HG03571 (cell line): ENCODE measurements at regions not wholly inside any gene's neighbourhood (a gene's known extent, or its start where the extent isn't known, plus 50 kb on each side); places are given as distances from the start of the nearest gene placed in this dataset.
A peak's percentile ranks its signal among the peaks of the same experiment; 100 is the strongest.

ENCODE experiments used
- ATAC-seq: cut with Tn5 transposase; IDR thresholded peaks from one replicate; pipeline ENCODE4 v1.9.1; 2021; ENCODE audit not compliant: unreplicated experiment

DNA sequence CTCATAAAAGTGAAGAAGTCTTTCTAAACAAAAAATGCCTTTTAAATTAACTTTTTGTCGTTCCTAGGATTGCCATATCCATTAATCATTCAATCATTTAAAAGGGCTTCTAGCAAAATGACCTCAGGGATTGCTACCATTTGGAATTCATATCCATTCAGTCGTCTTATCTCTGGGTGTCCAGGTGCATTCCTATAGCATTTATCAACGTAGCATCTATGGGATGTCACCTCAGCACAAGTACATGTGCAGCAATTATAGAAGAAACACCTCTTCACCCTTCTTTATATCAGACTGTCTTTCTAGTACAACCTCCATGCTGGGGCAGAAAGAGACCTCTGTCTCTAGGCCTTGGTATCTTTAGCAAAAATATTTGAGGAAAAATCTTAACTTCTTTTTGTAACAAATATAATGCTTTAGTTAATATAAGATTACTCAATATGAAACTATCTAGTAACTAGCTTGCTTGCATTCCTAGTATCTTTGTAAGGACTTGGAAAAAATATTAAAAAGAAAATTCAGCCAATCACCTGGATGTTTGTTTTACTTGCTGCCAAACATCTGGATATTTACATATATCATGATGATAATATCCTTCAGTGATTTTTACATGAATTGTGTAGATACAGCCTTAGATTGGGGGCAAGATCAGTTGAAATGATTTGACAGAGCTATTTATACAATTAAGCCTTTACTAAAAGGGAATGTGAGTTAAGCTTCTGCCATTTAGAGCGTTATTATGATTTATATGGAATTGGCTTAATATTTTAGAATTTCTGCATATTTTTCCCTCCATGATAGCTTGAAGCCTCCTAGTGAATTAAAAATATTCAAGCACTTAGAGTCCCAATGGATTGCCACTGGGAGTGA is 356.8 kb downstream of the HDGFL1 start:
- no peak for ATAC-seq

DNA sequence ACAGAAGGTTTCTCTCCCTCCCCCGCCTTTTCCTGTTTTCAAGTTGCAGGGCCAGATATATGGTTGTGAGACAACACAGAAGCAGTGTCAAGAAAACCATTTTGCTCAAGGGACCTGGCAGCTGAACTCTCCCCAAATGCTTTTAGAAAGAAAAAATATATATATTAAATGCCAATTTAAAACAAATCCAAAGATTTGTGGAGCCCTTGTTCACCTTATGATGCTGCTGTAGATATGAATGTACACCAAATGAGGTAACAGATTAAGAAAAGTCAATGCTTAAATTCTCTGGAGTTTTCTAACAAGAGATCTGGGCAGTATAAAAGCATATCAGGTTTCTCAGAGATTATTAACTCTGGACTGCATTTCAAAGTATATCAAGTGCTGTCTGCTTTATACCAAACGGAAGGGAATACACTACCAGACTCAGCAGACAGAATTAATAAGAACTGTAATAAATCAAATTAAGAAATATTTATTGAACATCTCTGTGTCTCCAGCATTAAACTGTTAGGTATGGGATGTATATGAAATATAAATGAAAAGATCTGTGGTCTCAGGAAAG is 357.5 kb downstream of the HDGFL1 start:
- no peak for ATAC-seq

DNA sequence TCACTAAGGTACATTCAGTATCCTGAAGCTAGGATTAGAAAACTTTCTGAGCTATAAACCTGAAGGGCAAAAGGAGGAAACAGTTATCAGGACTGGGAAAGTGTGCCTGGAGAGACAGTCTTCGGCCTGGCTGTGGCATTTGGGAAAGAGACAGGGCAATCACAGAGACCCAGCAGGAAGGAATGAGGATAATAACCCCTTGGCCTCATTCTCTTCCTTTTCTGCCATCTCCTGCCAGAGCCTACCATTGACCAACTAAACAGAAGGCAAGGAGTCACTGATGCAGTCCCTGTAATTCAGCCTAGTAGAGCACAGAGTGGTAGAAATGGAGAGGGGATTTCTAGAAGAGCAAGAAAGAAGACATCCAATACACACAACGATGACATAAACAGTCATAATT is 359.4 kb downstream of the HDGFL1 start:
- ATAC-seq: no peak

DNA sequence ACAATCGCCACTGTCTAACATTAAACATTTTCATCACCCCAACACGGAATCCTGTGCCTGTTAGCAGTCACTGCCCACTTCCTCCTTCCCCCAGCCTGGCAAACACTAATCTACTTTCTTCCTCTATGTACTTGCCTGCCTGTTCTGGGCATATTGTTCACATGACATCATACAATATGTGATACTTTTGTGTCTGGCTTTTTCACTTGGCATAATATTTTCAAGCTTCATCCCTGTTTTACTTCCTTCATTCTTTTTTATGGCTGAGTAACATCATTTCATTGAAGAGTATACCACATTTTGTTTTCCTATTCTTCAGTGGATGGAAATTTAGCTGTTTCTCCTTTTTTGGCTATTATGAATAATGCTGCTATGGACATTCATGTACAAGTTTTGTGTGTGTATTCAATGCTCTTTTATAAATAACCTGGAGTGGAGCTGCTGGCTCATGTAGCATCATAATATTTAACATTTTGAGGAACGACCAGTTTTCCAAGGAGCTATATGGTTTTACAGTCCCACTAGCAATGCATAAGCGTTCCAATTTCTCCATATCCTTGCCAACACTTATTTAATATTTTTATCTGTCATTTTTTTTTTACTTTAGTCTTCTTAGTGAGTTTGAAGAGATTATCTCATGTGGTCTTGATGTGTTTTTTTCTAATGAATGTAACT is 360.1 kb downstream of the HDGFL1 start:
- ATAC-seq: no peak

DNA sequence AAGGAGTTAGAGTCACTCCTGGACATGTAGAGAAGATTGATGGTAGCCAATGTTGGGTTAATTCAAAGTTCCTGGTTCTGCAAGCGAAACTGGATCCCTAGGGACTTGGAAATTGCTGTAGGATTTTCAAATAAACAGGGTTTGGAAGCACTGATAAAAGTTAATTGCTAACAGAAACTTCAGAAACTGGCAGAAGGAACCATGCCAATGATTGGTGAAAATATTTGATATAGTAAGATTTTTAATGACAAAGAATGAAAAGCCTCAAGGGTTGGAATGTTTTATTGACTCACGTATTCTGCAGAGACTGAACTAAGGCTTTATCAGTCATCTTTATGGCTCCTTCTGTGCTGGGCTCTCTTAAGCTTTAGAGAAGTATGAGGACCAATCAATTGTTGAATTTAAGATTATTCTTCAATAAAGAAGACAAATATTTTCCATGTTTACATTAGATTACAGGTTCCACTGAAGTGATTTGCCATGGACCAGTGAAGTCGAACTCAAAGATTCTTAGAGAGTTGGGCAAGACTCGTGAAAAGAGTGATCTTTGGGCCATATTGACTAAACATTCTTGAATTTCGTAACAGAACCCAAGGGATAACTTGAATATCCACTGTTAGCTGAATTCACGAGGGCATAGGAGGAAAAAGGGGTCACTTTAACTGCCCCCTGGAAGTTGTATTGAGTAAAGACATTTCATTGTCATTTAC is 371.4 kb downstream of the HDGFL1 start:
- no peak for ATAC-seq

DNA sequence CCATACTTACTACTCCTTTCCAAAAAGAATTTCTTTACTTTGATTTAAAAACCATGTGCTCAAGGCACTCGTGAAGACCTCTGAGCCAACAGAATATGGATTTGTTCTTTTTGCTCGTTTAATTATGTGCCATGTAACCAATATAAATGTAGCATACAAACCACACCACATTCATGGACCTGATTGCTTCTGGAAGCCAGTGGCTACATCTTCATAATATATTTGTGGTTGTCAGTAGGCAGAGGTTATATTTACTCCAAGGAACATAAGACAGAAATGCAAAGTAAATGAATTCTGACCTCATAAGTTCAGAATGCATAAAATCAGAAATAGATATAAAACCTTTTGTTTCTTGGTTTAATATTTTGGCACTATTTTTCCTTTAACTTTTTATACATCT is 373.0 kb downstream of the HDGFL1 start:
- no peak for ATAC-seq

GRCh38 chr6:22943327-22943726 is 374.0 kb downstream of the HDGFL1 start:
- ATAC-seq: no peak

- no peak for ATAC-seq
These were observed 380.6 kb downstream of the HDGFL1 start for GRCh38 chr6:22949967-22950366.

GRCh38 chr6:22952097-22952496 is 382.7 kb downstream of the HDGFL1 start:
- no peak for ATAC-seq

GRCh38 chr6:22954749-22955385 is 385.5 kb downstream of the HDGFL1 start:
- peak; percentile 58 for ATAC-seq

DNA sequence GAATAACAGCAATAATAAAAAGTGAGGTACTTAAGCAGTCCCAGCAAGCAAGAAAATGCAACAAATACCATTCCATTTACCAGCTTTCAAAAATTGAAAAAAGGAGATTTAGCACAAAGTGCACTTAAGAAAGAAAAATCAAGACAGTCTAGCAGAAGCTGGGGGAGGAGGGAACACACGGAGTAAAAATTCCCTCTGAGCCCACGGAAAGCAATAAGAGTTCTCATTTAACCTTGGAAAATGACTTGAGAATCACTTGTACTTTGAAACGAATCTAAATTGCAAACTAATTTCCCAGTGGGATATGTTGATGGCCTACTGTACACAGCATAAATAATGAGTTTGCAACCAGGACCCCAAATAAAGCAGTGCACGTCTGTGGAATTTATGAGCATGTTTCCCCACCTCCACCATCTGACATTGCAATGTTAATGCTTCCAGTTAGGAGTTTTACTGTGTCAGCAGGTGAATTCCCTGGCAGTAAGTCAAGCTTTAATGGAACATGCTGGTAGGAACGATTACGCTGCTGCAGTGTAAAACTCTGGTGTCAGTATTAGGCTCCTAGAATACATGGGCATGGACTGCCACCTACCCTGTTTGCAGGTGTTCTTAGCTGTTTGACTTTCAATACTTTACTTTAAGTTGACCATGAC is 386.8 kb downstream of the HDGFL1 start:
- no peak for ATAC-seq

GRCh38 chr6:22958677-22959076 is 389.3 kb downstream of the HDGFL1 start:
- no peak for ATAC-seq

DNA sequence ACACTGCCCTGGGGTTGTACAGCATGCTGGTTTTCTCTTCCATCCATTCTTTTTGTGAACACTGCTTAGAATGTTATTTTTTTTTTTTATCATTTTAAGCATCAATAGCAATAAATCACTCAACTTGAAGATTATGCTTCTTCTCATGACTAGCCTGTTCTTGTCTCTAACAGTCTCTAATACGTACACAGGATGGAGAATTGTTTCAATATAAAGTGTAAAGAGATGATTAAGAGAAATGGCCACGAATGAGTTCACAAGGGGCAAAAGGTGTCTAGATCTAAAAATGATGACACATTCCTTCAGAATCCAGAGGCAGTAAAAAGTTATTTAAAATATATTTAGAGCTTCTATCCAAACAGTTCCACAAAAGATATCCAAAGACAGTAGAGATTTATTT is 390.2 kb downstream of the HDGFL1 start:
- ATAC-seq: no peak

DNA sequence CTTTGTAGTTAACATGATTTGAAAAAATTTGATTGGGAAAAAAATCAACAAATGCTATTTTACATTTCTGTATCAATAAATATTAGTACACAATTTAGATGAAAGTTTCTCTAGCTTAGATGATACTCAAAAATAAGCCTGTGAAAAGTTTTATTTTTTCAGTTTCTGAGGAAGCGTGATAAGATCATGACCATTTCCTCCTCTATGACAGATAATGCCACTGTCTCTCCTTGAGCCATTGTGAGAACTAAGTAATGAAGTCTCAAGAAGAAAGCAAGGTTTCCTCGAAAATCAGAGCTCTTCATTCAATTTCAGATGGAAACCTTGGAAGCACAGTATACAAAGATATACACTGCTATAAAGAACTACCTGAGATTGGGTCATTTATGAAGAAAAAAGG is 395.0 kb downstream of the HDGFL1 start:
- no peak for ATAC-seq

GRCh38 chr6:22965889-22966288 is 396.5 kb downstream of the HDGFL1 start:
- ATAC-seq: no peak

- ATAC-seq: no peak
These were observed 397.5 kb downstream of the HDGFL1 start for GRCh38 chr6:22966691-22967422.

- ATAC-seq: no peak
These were observed 400.6 kb downstream of the HDGFL1 start for GRCh38 chr6:22970004-22970403.

- ATAC-seq: no peak
These were observed 403.4 kb downstream of the HDGFL1 start for GRCh38 chr6:22972771-22973170.

- ATAC-seq: no peak
These were observed 405.7 kb downstream of the HDGFL1 start for GRCh38 chr6:22975079-22975478.

DNA sequence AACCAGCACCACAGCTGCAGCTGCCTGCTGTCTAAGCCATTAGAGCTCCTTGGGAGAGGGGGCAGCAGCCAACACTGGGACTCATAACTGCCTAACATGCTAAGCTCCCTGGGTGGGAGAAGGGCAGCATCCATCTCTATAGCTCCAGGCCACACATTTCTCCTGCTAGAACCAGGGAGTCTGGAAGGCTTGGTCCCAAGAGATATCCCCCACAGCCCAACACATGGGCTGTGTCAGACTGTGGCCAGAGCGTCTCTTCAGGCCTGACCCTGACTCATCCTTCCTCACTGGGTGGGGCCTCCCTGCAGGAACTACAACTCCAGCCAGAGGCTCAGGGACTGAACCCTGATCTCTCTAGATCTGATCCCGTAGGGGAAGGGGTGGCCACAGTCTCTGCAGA is 411.1 kb downstream of the HDGFL1 start:
- ATAC-seq: no peak
